Epithelial cell of prostate (primary cell): ENCODE measurements at regions not wholly inside any gene's neighbourhood (a gene's known extent, or its start where the extent isn't known, plus 50 kb on each side); places are given as distances from the start of the nearest gene placed in this dataset.

Experiments used
- DNase-seq: peaks from one replicate; pipeline ENCODE4 v3.0.0-alpha.2; 2011; ENCODE audit warnings: low read depth, low spot score
- H3K27ac ChIP-seq: fragments of 450-650 bp; 2 replicates; pipeline ENCODE4 v1.5.1; 2017; ENCODE audit warnings: mild to moderate bottlenecking

GRCh38 chr2:23280401-23280800 is 104.6 kb upstream of the KLHL29 start:
- no peak for DNase-seq
- no peak overlapping the region for H3K27ac ChIP-seq

- no peak for DNase-seq
- H3K27ac ChIP-seq = no peak overlapping the region
Measured at GRCh38 chr2:23283653-23284052, 101.3 kb upstream of the KLHL29 start.

GRCh38 chr2:23285091-23285800 is 99.7 kb upstream of the KLHL29 start:
- peak overlapping the region; percentile 7 for H3K27ac ChIP-seq
- DNase-seq = no peak

- peak overlapping the region; percentile 59 for H3K27ac ChIP-seq
Measured at GRCh38 chr2:23286031-23286757, 98.8 kb upstream of the KLHL29 start.

GRCh38 chr2:23286758-23287704 is 97.9 kb upstream of the KLHL29 start:
- no peak for DNase-seq
- H3K27ac ChIP-seq = peak overlapping the region; percentile 59

More at GRCh38 chr2:23286031-23286757, 98.8 kb upstream of the KLHL29 start:
- no peak for DNase-seq

GRCh38 chr2:23289671-23290070 is 95.3 kb upstream of the KLHL29 start:
- no peak for DNase-seq
- no peak overlapping the region for H3K27ac ChIP-seq

- no peak for DNase-seq
- H3K27ac ChIP-seq = no peak overlapping the region
Measured at GRCh38 chr2:23291239-23291638, 93.7 kb upstream of the KLHL29 start.

- DNase-seq = no peak
- no peak overlapping the region for H3K27ac ChIP-seq
Measured at GRCh38 chr2:23292024-23292423, 93.0 kb upstream of the KLHL29 start.

- H3K27ac ChIP-seq = no peak overlapping the region
- DNase-seq = no peak
Measured at GRCh38 chr2:23293063-23293462, 91.9 kb upstream of the KLHL29 start.

GRCh38 chr2:23293731-23294130 is 91.2 kb upstream of the KLHL29 start:
- DNase-seq = no peak
- no peak overlapping the region for H3K27ac ChIP-seq

GRCh38 chr2:23294238-23294637 is 90.7 kb upstream of the KLHL29 start:
- DNase-seq = no peak
- no peak overlapping the region for H3K27ac ChIP-seq

- H3K27ac ChIP-seq = no peak overlapping the region
- DNase-seq = no peak
Measured at GRCh38 chr2:23296691-23297090, 88.3 kb upstream of the KLHL29 start.

GRCh38 chr2:23297112-23297511 is 87.9 kb upstream of the KLHL29 start:
- H3K27ac ChIP-seq = no peak overlapping the region
- DNase-seq = no peak

GRCh38 chr2:23298551-23298950 is 86.4 kb upstream of the KLHL29 start:
- no peak for DNase-seq
- H3K27ac ChIP-seq = no peak overlapping the region

GRCh38 chr2:23299476-23300195 is 85.3 kb upstream of the KLHL29 start:
- DNase-seq = no peak
- no peak overlapping the region for H3K27ac ChIP-seq

GRCh38 chr2:23301136-23301535 is 83.8 kb upstream of the KLHL29 start:
- H3K27ac ChIP-seq = no peak overlapping the region
- DNase-seq = no peak

GRCh38 chr2:23302591-23302990 is 82.4 kb upstream of the KLHL29 start:
- no peak overlapping the region for H3K27ac ChIP-seq
- DNase-seq = no peak

- no peak for DNase-seq
- no peak overlapping the region for H3K27ac ChIP-seq
Measured at GRCh38 chr2:23306401-23306800, 78.6 kb upstream of the KLHL29 start.

- H3K27ac ChIP-seq = no peak overlapping the region
- no peak for DNase-seq
Measured at GRCh38 chr2:23311186-23311585, 73.8 kb upstream of the KLHL29 start.

- H3K27ac ChIP-seq = no peak overlapping the region
- DNase-seq = no peak
Measured at GRCh38 chr2:23312996-23313606, 71.9 kb upstream of the KLHL29 start.
